Neuronal stem cell (in vitro differentiated cells): ENCODE measurements at regions not wholly inside any gene's neighbourhood (a gene's known extent, or its start where the extent isn't known, plus 50 kb on each side); places are given as distances from the start of the nearest gene placed in this dataset.

Source experiments
- DNase-seq: peaks from one replicate; pipeline ENCODE4 v3.0.0-alpha.2; 2013; ENCODE audit warnings: low spot score
- H2AFZ ChIP-seq: one replicate; pipeline ENCODE4 v1.6.1; 2013; ENCODE audit warnings: mild to moderate bottlenecking, low read length, inconsistent platforms
- H2AK5ac ChIP-seq: 2 replicates; pipeline ENCODE4 v1.6.1; 2013; ENCODE audit warnings: low read depth, mild to moderate bottlenecking, inconsistent platforms, low read length, moderate library complexity, mixed read lengths
- H2BK120ac ChIP-seq: 2 replicates; pipeline ENCODE4 v1.6.1; 2013; ENCODE audit warnings: low read depth, mild to moderate bottlenecking, inconsistent platforms, low read length, moderate library complexity, mixed read lengths
- H2BK12ac ChIP-seq: one replicate; pipeline ENCODE4 v1.6.1; 2013; ENCODE audit warnings: low read length, inconsistent platforms
- H2BK15ac ChIP-seq: 2 replicates; pipeline ENCODE4 v1.6.1; 2013; ENCODE audit warnings: mild to moderate bottlenecking, low read length, inconsistent platforms, mixed read lengths
- H2BK5ac ChIP-seq: one replicate; pipeline ENCODE4 v1.6.1; 2013; ENCODE audit warnings: inconsistent platforms, mild to moderate bottlenecking, low read length, moderate library complexity
- H3K14ac ChIP-seq: one replicate; pipeline ENCODE4 v1.6.1; 2013; ENCODE audit warnings: low read length, inconsistent platforms
- H3K18ac ChIP-seq: 2 replicates; pipeline ENCODE4 v1.6.1; 2013; ENCODE audit warnings: low read length, inconsistent platforms
- H3K23ac ChIP-seq: 2 replicates; pipeline ENCODE4 v1.6.1; 2013; ENCODE audit warnings: low read depth, mild to moderate bottlenecking, mixed read lengths, low read length, inconsistent platforms; ENCODE audit not compliant: poor library complexity
- H3K27ac ChIP-seq: replicated peaks from 3 replicates; pipeline ENCODE4 v1.5.1; 2013; ENCODE audit warnings: low read length, inconsistent platforms
- H3K27me3 ChIP-seq, 3 experiments: 2 replicates each; pipeline ENCODE4 v1.6.1; 2013; ENCODE audit warnings: low read length in 3 of 3, mild to moderate bottlenecking in 2 of 3, inconsistent platforms in 1 of 3, low read depth in 1 of 3, mixed read lengths in 1 of 3, moderate library complexity in 1 of 3; ENCODE audit not compliant: control insufficient read depth in 3 of 3, insufficient read depth in 3 of 3
- H3K36me3 ChIP-seq, 2 donors: replicated peaks in 1 of 2; 2 replicates each; pipeline ENCODE4 v1.6.1; 2013; ENCODE audit warnings: low read length in 2 of 2; ENCODE audit not compliant: control insufficient read depth in 2 of 2, insufficient read depth in 2 of 2
- H3K4ac ChIP-seq: 2 replicates; pipeline ENCODE4 v1.6.1; 2013; ENCODE audit warnings: inconsistent platforms, mild to moderate bottlenecking, low read length, moderate library complexity
- H3K4me1 ChIP-seq, 2 donors: 1 replicate in 1 of 2; 2 replicates in 1 of 2; pipeline ENCODE4 v1.6.1; 2013; ENCODE audit warnings: low read length in 2 of 2, low read depth in 1 of 2; ENCODE audit not compliant: control insufficient read depth in 2 of 2, insufficient read depth in 1 of 2
- H3K4me2 ChIP-seq: one replicate; pipeline ENCODE4 v1.6.1; 2013; ENCODE audit warnings: mild to moderate bottlenecking, low read length, inconsistent platforms; ENCODE audit not compliant: insufficient read depth, poor library complexity, severe bottlenecking
- H3K4me3 ChIP-seq, 2 donors: 2 replicates each; pipeline ENCODE4 v1.5.1; 2013; ENCODE audit warnings: low read length in 2 of 2, mild to moderate bottlenecking in 2 of 2, inconsistent platforms in 1 of 2, moderate library complexity in 1 of 2
- H3K79me1 ChIP-seq: one replicate; pipeline ENCODE4 v1.6.1; 2013; ENCODE audit warnings: low read depth, mild to moderate bottlenecking, inconsistent platforms, low read length, moderate library complexity
- H3K9ac ChIP-seq: one replicate; pipeline ENCODE4 v1.6.1; 2013; ENCODE audit warnings: mild to moderate bottlenecking, low read depth, low read length, inconsistent platforms; ENCODE audit not compliant: poor library complexity
- H3K9me3 ChIP-seq, 2 donors: replicated peaks in 1 of 2; 2 replicates each; pipeline versions ENCODE3 to v1.6.1; 2013; ENCODE audit warnings: low read length in 2 of 2, mild to moderate bottlenecking in 2 of 2, inconsistent platforms in 1 of 2, low read depth in 1 of 2, mixed read lengths in 1 of 2, moderate library complexity in 1 of 2; ENCODE audit not compliant: control insufficient read depth in 2 of 2, insufficient read depth in 1 of 2
- H4K8ac ChIP-seq: one replicate; pipeline ENCODE4 v1.6.1; 2013; ENCODE audit warnings: low read depth, mild to moderate bottlenecking, inconsistent platforms, low read length, moderate library complexity
- H4K91ac ChIP-seq: one replicate; pipeline ENCODE4 v1.6.1; 2013; ENCODE audit warnings: low read length, low read depth, mild to moderate bottlenecking, inconsistent platforms; ENCODE audit not compliant: poor library complexity
- WGBS, 2 donors: extraction: QIAGEN DNeasy Blood & Tissue Kit; methylation state at CpG; one replicate each; pipeline ENCODE4 v1.1.7; 2013; ENCODE audit warnings: missing lambda C conversion rate in 2 of 2, mixed read lengths in 1 of 2; ENCODE audit not compliant: insufficient read length in 2 of 2, insufficient replicate concordance in 1 of 2; ENCODE audit errors: extremely low coverage in 2 of 2; 5-methylcytosine and 5-hydroxymethylcytosine counted together

GRCh38 chr7:119037941-119038340 lies 813.4 kb downstream of the ANKRD7 start:
- no peak for DNase-seq
- H3K9ac ChIP-seq, result no peak overlapping the region
- H2AFZ ChIP-seq, result no peak overlapping the region
- no CpG with 5 or more reads among the region's 2 CpGs for WGBS, 2 donors
- no peak overlapping the region for H2BK5ac ChIP-seq
- H3K4me1 ChIP-seq, result no peaks in the 10 kb centered on the region
- no peak overlapping the region for H3K14ac ChIP-seq
- no peak overlapping the region for H2BK15ac ChIP-seq
- no peak overlapping the region for H3K4me3 ChIP-seq
- H4K8ac ChIP-seq, result no peak overlapping the region
- no peaks in the 10 kb centered on the region for H3K79me1 ChIP-seq
- no peak overlapping the region for H2BK120ac ChIP-seq
- no peak overlapping the region for H2BK12ac ChIP-seq
- H2AK5ac ChIP-seq, result no peak overlapping the region
- no peaks in the 10 kb centered on the region for H3K27me3 ChIP-seq
- H4K91ac ChIP-seq, result no peak overlapping the region
- H3K27ac ChIP-seq, result no peak overlapping the region
- H3K36me3 ChIP-seq, result no peaks in the 10 kb centered on the region
- no peak overlapping the region for H3K4me2 ChIP-seq
- no peaks in the 10 kb centered on the region for H3K9me3 ChIP-seq
- H3K23ac ChIP-seq, result no peak overlapping the region
- H3K18ac ChIP-seq, result no peak overlapping the region
- no peak overlapping the region for H3K4ac ChIP-seq

- no peak overlapping the region for H2AK5ac ChIP-seq
- H3K4me1 ChIP-seq, result no peaks in the 10 kb centered on the region
- H3K9me3 ChIP-seq, result no peaks in the 10 kb centered on the region
- H4K8ac ChIP-seq, result no peak overlapping the region
- H2BK12ac ChIP-seq, result no peak overlapping the region
- no peak overlapping the region for H3K18ac ChIP-seq
- no peak overlapping the region for H2BK15ac ChIP-seq
- no peaks in the 10 kb centered on the region for H3K79me1 ChIP-seq
- H2BK5ac ChIP-seq, result no peak overlapping the region
- H2BK120ac ChIP-seq, result no peak overlapping the region
- H3K23ac ChIP-seq, result no peak overlapping the region
- no peak overlapping the region for H4K91ac ChIP-seq
- no peak for DNase-seq
- no peak overlapping the region for H3K27ac ChIP-seq
- no peak overlapping the region for H3K4ac ChIP-seq
- no peak overlapping the region for H2AFZ ChIP-seq
- H3K36me3 ChIP-seq, result no peaks in the 10 kb centered on the region
- WGBS, 2 donors, result no CpG with 5 or more reads among the region's 1 CpG
- no peaks in the 10 kb centered on the region for H3K27me3 ChIP-seq
- H3K4me3 ChIP-seq, result no peak overlapping the region
- no peak overlapping the region for H3K4me2 ChIP-seq
- H3K9ac ChIP-seq, result no peak overlapping the region
- no peak overlapping the region for H3K14ac ChIP-seq
These were observed 821.6 kb downstream of the ANKRD7 start for GRCh38 chr7:119046068-119046467.

GRCh38 chr7:119065966-119066365 lies 841.5 kb downstream of the ANKRD7 start:
- Histone ChIP-seq H3K36me3 (no peaks in the 10 kb centered on the region), H3K23ac (no peak overlapping the region), H3K4ac (no peak overlapping the region), H3K9me3 (no peaks in the 10 kb centered on the region), H4K91ac (no peak overlapping the region), H2BK5ac (no peak overlapping the region), H2BK12ac (no peak overlapping the region), H3K27me3 (no peaks in the 10 kb centered on the region), H3K79me1 (no peaks in the 10 kb centered on the region), H3K4me3 (no peak overlapping the region), H3K9ac (no peak overlapping the region), H3K18ac (no peak overlapping the region), H4K8ac (no peak overlapping the region), H3K4me2 (no peak overlapping the region), H2AK5ac (no peak overlapping the region), H3K27ac (no peak overlapping the region), H2BK120ac (no peak overlapping the region), H3K4me1 (no peaks in the 10 kb centered on the region), H2BK15ac (no peak overlapping the region), H2AFZ (no peak overlapping the region), H3K14ac (no peak overlapping the region)
- WGBS, 2 donors, result no CpG with 5 or more reads among the region's 4 CpGs
- no peak for DNase-seq

- Histone ChIP-seq H2BK5ac (no peak overlapping the region), H3K14ac (no peak overlapping the region), H2BK15ac (no peak overlapping the region), H3K79me1 (no peaks in the 10 kb centered on the region), H3K9ac (no peak overlapping the region), H3K23ac (no peak overlapping the region), H2AK5ac (no peak overlapping the region), H4K8ac (no peak overlapping the region), H3K18ac (no peak overlapping the region), H3K36me3 (no peaks in the 10 kb centered on the region), H3K27ac (no peak overlapping the region), H3K4me1 (no peaks in the 10 kb centered on the region), H3K4me3 (no peak overlapping the region), H3K4ac (no peak overlapping the region), H2BK120ac (no peak overlapping the region), H3K9me3 (no peaks in the 10 kb centered on the region), H3K4me2 (no peak overlapping the region), H2AFZ (no peak overlapping the region), H3K27me3 (no peaks in the 10 kb centered on the region), H4K91ac (no peak overlapping the region), H2BK12ac (no peak overlapping the region)
- DNase-seq, result no peak
- WGBS, 2 donors, result no CpG with 5 or more reads among the region's 1 CpG
These were observed 861.5 kb downstream of the ANKRD7 start for GRCh38 chr7:119086026-119086425.
